NCI-H510A treated with DMSO at 0.1 percent for 48 hours (cell line): ENCODE measurements at regions not wholly inside any gene's neighbourhood (a gene's known extent, or its start where the extent isn't known, plus 50 kb on each side); places are given as distances from the start of the nearest gene placed in this dataset.

Source experiments
- DNase-seq: peaks from one replicate; lab custom pipeline; 2025; lab: John Stamatoyannopoulos, UW

- no peak for DNase-seq
Measured at GRCh38 chr4:55175779-55176231, 50.4 kb upstream of the KDR start.

DNA sequence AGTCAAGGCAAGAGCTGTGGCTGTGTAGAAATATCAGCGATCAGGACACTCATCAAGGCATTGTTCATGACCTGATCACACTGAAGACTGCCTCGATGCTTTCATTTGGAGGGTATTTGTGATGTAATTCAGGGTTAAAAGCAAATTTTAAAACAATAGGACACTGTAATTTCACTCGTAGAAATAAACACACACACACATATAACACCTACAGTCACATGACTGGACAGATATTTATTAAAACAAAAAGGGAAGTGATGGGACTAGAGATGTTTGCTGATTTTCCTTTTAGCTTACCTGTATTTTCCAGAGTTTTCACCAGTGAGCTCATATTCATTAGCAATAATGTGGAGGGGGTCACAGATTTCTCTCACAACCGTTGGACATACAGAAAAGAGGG, 51.1 kb upstream of the KDR start:
- no peak for DNase-seq

DNA sequence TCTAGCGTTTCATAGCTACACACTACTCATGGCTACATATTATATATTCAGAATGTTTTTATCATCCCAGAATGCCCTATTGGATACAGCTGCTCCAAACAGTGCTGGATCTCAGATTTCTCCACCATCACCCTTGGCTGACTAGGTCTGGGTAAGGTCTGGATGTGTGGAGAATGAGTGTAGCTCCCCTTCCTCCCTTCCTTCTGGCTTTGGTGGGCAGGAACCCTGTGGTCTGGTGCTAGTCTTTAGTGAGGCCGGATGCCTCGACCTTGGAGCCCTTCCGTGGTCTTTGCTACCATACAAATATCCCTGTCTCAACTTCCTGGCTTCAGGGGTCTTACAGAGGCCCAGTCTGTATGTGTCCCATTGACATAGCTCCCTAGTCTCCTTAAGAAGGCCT, 52.1 kb upstream of the KDR start:
- DNase-seq, result no peak

GRCh38 chr4:55178226-55179005, 53.0 kb upstream of the KDR start:
- no peak for DNase-seq

- DNase-seq, result no peak
Measured at GRCh38 chr4:55181010-55182005, 55.9 kb upstream of the KDR start.

GRCh38 chr4:55183926-55184599, 58.7 kb upstream of the KDR start:
- no peak for DNase-seq

DNA sequence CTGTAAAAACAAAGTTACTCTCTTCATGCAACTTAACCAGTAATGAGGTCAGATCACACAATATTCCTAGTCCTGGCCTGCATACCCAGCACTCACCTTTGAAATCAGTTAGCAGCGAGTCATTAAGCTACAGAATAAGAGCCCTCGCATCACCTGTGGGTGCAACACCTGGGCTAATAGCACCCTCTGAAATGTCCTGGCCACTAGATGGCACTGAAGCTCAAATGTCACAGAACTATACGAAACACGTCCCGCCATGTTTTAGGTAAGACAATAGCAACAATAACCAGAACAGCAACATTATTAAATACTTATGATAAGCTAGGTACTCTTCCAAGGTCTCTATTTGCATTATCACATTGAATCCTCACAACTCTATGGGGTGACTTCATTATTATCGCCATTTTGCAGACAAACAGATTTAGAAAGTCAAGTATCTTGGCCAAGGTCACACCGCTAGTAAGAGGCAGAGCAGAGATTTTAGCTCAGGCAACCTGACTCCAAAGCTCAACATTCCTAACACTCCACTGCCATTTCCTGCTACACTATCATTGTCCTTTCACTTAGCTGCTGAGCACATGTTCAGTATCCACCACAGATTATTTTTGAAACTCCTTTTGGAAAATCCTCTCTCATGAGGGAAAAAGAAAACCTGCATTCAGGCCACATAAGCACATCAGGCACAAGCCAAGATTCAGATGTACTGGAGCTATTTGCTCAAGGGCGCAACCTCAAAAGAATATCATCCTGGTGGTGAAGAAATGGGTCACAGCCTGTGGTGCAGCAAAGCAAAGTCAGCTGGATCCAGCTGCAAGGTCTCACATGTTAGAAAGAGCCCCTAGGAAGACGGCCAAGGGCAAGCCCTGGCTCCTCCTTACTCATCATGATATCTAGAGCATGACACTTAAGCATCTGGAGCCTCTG, 59.5 kb upstream of the KDR start:
- DNase-seq, result peak; percentile 33

DNA sequence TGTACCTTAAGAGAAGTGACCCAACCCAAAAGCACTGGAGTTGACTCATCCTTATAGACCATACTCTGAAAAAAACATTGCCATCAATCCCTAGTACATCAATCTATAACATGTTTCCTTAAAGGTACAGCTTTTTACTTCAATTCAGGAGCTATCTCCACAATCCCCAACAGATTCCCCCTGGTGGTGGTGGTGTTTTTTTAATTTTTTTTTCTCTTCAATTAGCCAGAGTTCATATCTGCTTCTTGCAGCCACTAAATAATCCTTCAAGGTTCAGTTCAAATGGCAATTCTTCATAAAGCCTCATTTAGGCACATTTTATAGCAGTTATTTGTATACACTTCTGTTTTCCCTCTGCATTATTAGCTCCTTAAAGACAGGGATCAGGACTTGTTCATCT, 60.7 kb upstream of the KDR start:
- no peak for DNase-seq

- DNase-seq, result no peak
Measured at GRCh38 chr4:55186700-55187099, 61.3 kb upstream of the KDR start.

DNA sequence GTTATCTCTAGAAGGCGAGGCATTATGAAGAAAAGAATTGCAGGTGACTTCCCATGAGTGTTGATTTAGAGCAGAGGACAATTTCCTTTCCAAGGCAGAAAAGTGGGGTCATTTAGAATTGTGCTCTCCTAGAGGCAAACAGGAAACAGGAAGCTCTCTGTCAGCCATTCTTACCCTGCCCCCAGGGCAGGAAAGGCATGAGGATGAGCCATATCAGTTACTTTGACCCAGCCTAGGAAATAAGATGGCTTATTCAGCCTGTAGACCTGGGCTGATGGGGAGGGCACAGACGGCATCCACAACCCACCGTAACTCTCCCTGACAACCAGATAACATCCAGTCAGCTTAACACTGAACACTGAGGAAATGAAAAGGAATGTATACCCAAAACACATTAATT, 88.8 kb upstream of the KDR start:
- DNase-seq, result peak; percentile 39

DNA sequence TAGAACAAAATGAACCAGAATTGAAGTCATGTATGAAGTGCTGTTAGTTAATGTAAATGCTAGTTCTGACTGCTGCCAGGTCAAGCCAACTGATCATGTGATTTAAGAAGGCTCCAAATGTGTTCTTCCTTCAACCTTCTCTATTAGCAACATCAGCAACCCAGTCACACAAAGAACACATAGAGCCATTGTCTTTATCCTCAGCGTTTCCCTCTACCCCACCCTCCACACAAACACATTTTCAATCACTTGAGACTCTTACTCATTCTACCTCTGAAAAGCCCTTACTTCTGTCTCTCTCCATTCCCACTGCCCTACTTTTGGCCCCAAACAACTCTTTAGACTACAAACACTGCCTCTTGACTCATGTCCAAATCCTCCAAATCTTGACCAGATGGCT, 89.7 kb upstream of the KDR start:
- no peak for DNase-seq

DNA sequence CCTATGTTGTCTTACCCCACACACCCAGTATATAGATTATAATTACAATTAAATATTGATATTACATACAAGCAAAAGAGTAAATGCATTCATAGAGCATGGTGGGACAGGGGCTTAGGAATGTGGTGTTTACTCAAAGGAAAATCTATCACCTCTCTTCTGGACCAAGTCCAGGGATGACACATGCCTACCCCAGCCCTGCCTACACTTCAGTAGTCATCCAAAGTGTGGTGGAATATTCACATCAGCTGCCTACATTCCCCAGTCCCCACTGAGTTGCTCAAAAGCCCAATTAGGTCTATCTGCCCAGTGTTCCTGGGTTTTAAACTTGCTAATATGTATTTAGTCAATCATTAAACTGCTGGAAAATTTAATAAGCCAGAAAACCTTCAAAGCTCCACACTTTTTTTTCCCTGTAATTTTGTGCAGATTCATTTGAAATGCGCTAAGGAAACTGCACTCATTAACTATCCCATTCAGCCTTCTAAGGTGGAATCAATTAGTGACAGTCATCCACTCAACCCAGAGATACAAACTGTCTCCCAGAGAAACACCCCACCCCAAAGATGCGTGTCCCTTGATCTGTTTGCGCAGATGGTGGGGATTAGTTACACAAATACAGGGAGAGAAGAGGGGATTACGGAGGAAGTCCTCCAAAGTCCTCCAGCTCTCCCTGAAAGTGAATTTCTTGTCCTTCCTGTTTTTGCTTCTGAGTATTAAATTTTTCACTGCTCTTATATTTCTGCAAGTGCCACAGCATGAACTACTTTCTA, 91.7 kb upstream of the KDR start:
- DNase-seq, result peak; percentile 81

- DNase-seq, result no peak
Measured at GRCh38 chr4:55218041-55218440, 92.6 kb upstream of the KDR start.

DNA sequence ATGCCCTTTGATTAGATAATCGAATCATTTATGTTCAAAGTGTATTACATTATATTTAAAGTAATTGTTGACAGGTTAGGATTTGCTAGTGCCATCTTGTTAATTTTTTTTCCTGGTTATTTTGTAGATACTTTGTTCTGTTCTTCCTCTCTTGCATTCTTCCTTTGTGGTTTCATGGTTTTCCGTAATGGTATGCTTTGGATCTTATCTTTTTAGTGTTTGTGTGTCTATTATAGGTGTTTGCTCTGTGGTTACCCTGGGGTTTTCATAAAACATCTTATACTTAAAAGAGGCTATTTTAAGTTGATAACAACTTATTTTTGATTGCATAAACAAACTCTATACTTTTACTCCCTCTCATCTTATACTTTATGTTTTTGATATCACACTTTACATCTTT, 108.2 kb upstream of the SRD5A3 start:
- no peak for DNase-seq

DNA sequence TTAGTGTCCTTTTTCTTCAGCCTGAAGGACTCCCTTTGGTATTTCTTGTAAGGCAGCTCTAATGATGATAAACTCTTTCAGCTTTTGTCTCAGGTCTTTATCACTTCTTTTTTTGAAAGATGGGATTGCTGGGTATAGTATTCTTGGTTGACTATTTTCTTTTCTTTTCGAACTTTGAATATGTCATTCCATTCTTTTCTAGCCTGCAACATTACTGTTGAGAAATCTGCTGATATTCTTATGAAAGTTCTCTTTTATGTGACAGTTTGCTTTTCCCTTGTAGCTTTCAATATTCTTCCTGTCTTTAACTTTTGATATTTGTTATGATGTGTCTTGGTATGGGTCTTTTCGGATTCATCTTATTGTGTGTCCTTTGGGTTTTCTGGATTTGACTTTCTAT, 107.6 kb upstream of the SRD5A3 start:
- DNase-seq, result no peak

GRCh38 chr4:55241461-55241860, 104.6 kb upstream of the SRD5A3 start:
- no peak for DNase-seq

GRCh38 chr4:55242506-55242905, 103.5 kb upstream of the SRD5A3 start:
- no peak for DNase-seq

DNA sequence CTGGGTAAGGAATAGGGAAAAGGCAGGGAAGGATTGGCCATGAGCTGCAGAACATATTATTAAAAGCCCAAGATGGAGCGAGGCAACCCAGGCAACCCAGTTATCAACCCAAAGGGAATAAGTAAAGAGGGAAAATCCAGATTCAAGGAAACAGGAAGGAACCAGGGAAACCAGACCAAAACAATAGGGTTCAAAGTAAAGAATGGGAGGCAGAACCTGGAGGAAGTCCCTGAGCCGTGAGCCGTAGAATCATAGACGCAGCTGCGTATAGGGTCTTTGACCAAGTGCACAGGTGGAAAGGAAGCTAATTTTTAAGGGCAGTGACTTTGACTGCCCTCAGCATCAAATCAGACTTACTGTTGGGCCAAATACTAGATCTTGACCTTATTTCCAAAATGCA, 98.5 kb upstream of the SRD5A3 start:
- DNase-seq, result no peak

DNA sequence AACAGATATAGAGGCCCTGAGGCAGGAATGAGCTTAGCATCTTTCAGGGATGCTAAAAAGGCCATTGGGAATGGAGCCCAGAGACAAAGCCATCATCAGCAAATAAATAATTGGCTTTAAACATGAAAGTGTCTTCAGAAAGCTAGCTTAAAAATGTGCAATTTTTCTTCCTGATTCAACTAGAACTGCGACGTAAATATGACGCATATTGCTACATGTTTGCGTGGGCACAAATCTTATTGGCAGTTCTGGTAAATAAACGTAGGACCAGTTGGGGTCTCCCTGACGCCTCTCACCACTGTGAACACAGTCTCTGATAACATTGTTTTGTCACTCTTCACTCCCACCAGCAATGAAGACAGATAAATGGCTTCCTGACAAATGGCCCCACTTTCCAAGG, 97.3 kb upstream of the SRD5A3 start:
- no peak for DNase-seq

- DNase-seq, result no peak
Measured at GRCh38 chr4:55249476-55249875, 96.6 kb upstream of the SRD5A3 start.

DNA sequence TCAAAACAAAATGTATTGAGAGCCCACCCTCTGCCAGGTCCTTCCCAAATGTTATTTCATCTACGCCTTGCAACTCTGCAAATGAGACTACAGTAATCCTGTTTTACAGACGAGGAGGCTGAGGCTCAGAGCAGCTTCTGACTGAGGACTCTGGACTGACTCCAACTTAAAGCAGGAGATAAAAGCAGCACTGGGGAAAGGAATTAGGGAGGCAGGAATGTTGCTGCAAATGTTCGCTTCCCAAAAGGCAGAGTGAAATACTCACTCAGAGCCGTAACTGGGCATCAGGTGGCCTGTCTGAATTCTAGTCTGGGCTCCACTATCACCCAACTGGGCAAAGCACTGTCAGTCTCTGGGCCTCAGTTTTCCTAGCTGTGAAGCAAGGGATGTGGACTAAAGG, 94.7 kb upstream of the SRD5A3 start:
- no peak for DNase-seq
